ENCODE measurements at regions not wholly inside any gene's neighbourhood (a gene's known extent, or its start where the extent isn't known, plus 50 kb on each side); places are given as distances from the start of the nearest gene placed in this dataset.

DNA sequence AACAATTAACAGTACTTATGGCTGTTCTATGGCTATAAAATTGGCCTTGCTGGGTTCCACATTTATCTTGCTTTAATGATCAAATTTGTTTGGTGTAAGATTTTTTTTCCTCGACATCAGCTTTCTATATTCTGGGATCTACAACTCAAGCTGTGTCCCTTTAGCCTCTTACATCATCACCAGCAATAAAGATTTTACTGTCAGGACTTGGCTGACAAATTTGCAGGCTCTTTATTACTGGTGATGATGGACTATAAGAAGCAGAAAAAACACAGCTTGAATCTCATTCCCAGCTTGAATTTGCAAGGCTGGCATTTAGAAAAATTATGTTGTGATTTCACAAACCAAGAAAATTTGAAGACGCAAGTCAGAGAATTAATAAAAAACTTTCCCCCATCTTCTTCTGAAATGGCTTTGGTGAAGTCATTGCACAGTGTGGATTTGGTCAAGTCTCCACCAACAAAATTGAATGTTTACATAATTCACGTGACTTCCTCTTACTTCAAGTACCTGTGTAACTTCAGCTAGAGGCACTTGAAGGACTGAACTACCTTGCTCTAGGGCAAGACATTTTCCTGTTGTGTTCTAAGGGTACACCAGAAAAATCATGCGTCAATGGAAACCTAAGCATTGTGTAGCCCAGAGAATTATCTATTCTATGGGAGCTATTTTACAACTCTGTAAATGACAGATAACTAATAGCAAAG is 175.0 kb downstream of the CBLN4 start:
- Histone ChIP-seq H3K36me3 (no peaks in the 10 kb centered on the region), H3K4me3 (no peak overlapping the region), H3K27me3 (no peaks in the 10 kb centered on the region), H3K4me1 (no peaks in the 10 kb centered on the region), H3K9me3 (no peaks in the 10 kb centered on the region), H3K27ac (no peak overlapping the region)
- TF ChIP-seq POLR2AphosphoS5 (IDR thresholded peaks at IDR 0.05; ENCODE audit: insufficient read depth in 1 of 2, low read depth in 1 of 2), result no peak
- TF ChIP-seq, protein P1, sequence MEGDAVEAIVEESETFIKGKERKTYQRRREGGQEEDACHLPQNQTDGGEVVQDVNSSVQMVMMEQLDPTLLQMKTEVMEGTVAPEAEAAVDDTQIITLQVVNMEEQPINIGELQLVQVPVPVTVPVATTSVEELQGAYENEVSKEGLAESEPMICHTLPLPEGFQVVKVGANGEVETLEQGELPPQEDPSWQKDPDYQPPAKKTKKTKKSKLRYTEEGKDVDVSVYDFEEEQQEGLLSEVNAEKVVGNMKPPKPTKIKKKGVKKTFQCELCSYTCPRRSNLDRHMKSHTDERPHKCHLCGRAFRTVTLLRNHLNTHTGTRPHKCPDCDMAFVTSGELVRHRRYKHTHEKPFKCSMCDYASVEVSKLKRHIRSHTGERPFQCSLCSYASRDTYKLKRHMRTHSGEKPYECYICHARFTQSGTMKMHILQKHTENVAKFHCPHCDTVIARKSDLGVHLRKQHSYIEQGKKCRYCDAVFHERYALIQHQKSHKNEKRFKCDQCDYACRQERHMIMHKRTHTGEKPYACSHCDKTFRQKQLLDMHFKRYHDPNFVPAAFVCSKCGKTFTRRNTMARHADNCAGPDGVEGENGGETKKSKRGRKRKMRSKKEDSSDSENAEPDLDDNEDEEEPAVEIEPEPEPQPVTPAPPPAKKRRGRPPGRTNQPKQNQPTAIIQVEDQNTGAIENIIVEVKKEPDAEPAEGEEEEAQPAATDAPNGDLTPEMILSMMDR (IDR thresholded peaks at IDR 0.05), result no peak
- TF ChIP-seq POLR2A (IDR thresholded peaks at IDR 0.05), result no peak
- intact Hi-C loops (cut with DNase I), result loop anchor here (5.0 kb wide), 1 partner anchor 132 kb away; no protein-coding TSS in a partner anchor
- no peak for DNase-seq (ENCODE audit: extremely low spot score in 2 of 2)

DNA sequence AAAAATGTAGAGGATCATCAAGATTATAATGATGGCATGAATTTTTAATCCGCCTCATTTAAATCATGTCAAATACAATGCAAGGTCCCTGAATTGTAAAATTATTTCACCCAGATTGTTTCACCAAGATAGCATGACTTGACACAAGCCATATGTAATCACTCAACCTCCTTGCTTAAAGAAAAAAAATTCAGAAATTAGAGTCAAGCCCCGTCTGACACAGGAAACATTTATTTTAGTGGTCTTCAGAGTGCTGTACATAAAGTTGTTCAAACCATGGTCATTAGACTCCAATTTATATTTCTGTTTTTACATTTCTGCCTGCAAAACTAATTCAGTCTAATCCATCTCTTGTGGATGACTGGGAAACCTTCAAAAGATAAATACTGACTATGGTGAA is 200.2 kb downstream of the CBLN4 start:
- Histone ChIP-seq H3K4me1 (no peaks in the 10 kb centered on the region), H3K27me3 (no peaks in the 10 kb centered on the region), H3K4me3 (no peak overlapping the region), H3K9me3 (no peaks in the 10 kb centered on the region), H3K36me3 (no peaks in the 10 kb centered on the region), H3K27ac (no peak overlapping the region)
- DNase-seq (ENCODE audit: extremely low spot score in 2 of 2), result no peak
- TF ChIP-seq, protein P1 (IDR thresholded peaks at IDR 0.05), result no peak
- TF ChIP-seq POLR2A (IDR thresholded peaks at IDR 0.05) (no peak), POLR2AphosphoS5 (IDR thresholded peaks at IDR 0.05; ENCODE audit: insufficient read depth in 1 of 2, low read depth in 1 of 2) (no peak)
- intact Hi-C loops (cut with DNase I), result no loop called here

DNA sequence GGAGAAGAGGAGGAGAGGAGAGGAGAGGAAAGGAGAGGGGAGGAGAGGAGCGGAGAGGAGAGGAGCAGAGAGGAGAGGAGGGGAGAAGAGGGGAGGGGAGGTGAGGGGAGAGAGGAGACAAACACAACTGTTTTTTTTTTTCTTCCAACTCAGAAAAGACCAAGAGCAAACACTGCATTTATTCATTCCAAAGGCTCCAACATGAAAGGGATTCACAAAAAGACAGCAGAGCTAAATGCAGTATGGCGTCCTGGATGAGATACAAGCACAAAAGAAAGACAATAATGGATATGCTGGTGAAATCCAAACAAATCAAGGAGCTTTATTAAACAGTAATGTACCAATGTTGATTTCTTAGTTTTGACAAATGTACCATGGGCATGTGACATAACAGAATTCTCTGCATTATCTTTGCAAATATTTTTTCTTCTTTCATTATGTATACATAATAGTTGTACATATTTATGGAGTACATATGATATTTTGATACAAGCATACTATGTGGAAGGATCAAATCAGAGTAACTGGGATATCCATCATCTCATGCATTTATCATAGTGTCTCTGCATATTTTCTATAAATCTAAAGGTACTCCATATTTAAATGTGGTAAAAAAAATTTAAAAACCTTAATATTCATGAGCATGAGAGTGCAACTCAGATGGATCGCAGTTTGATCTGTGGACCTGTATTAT is 204.6 kb downstream of the CBLN4 start:
- no peak overlapping the region for H3K4me3 ChIP-seq
- TF ChIP-seq POLR2AphosphoS5 (IDR thresholded peaks at IDR 0.05; ENCODE audit: insufficient read depth in 1 of 2, low read depth in 1 of 2), result no peak
- TF ChIP-seq POLR2A (IDR thresholded peaks at IDR 0.05), result no peak
- TF ChIP-seq, protein P1 (IDR thresholded peaks at IDR 0.05), result no peak
- DNase-seq (ENCODE audit: extremely low spot score in 2 of 2), result no peak
- H3K27ac ChIP-seq, result no peak overlapping the region
- no peaks in the 10 kb centered on the region for H3K9me3 ChIP-seq
- H3K36me3 ChIP-seq, result no peaks in the 10 kb centered on the region
- H3K4me1 ChIP-seq, result no peaks in the 10 kb centered on the region
- intact Hi-C loops (cut with DNase I), result no loop called here
- no peaks in the 10 kb centered on the region for H3K27me3 ChIP-seq

DNA sequence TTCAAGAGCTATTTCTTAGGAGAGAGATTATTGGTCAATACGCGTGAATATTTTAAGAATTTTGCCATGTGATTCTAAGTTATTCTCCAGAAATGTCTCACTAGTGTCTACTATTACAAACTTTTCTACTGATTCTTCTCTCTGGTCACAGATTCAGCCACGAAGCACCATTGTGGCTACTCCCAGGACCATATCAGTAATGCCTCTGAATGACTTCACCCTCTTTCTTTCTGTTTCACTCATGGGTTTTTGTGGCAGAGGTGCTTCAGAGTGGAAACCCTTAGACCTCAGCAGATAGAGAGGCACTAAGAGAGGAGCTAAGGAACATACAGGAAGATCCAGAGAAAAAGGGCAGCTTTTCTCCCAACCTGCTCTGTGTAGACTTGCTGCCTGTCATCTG is 211.3 kb downstream of the CBLN4 start:
- no peaks in the 10 kb centered on the region for H3K9me3 ChIP-seq
- TF ChIP-seq, protein P1 (IDR thresholded peaks at IDR 0.05), result no peak
- TF ChIP-seq POLR2A (IDR thresholded peaks at IDR 0.05) (no peak), POLR2AphosphoS5 (IDR thresholded peaks at IDR 0.05; ENCODE audit: insufficient read depth in 1 of 2, low read depth in 1 of 2) (no peak)
- intact Hi-C loops (cut with DNase I), result no loop called here
- no peak overlapping the region for H3K27ac ChIP-seq
- H3K4me1 ChIP-seq, result no peaks in the 10 kb centered on the region
- H3K36me3 ChIP-seq, result no peaks in the 10 kb centered on the region
- H3K4me3 ChIP-seq, result no peak overlapping the region
- DNase-seq (ENCODE audit: extremely low spot score in 2 of 2), result no peak
- no peaks in the 10 kb centered on the region for H3K27me3 ChIP-seq

DNA sequence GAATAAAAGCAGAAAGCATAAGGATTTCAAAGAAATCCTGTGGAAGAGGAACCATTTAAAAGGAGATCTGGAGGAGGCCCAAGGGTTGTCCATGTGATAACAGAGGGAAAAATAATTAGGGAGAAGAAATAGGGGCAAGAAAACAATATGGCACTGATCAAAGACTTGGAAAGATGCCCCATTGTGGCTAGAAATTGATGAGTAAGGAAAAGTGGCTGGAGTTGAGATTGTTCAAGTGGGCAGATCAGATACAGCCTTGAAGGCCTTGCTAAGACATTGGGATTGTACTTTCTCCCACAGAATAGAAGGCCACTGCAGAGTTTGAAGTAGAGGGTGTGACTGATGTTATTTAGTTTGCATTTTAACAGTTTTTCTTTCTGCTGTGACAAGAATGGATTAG is 213.3 kb downstream of the CBLN4 start:
- Histone ChIP-seq H3K27me3 (no peaks in the 10 kb centered on the region), H3K4me1 (no peaks in the 10 kb centered on the region), H3K36me3 (no peaks in the 10 kb centered on the region), H3K27ac (no peak overlapping the region), H3K4me3 (no peak overlapping the region), H3K9me3 (no peaks in the 10 kb centered on the region)
- no peak for TF ChIP-seq POLR2A (IDR thresholded peaks at IDR 0.05)
- TF ChIP-seq POLR2AphosphoS5 (IDR thresholded peaks at IDR 0.05; ENCODE audit: insufficient read depth in 1 of 2, low read depth in 1 of 2), result no peak
- TF ChIP-seq, protein P1 (IDR thresholded peaks at IDR 0.05), result no peak
- no peak for DNase-seq (ENCODE audit: extremely low spot score in 2 of 2)
- intact Hi-C loops (cut with DNase I), result no loop called here

Data from vagina (tissue), 2 donors.